ENCODE measurements at regions not wholly inside any gene's neighbourhood (a gene's known extent, or its start where the extent isn't known, plus 50 kb on each side); places are given as distances from the start of the nearest gene placed in this dataset.

- no peaks in the 10 kb centered on the region for H3K36me3 ChIP-seq (ENCODE audit: low read depth)
- no peaks in the 10 kb centered on the region for H3K79me2 ChIP-seq (ENCODE audit: low read depth)
- H3F3A ChIP-seq (ENCODE audit: insufficient read depth, low read depth): no peaks in the 10 kb centered on the region
- H3K27me3 ChIP-seq (ENCODE audit: insufficient read depth, low read depth): peaks cover 16% of the 10 kb centered on the region; the same call in 1 of the 2 replicates
- no peak overlapping the region for H3K27ac ChIP-seq
- no peaks in the 10 kb centered on the region for H3K9me3 ChIP-seq (ENCODE audit: insufficient read depth, low read depth)
- no peaks in the 10 kb centered on the region for H4K20me1 ChIP-seq (ENCODE audit: insufficient read depth)
- no peak overlapping the region for H2AFZ ChIP-seq
- H3K9me2 ChIP-seq (ENCODE audit: insufficient read depth): no peaks in the 10 kb centered on the region
- no peak overlapping the region for H3K4me2 ChIP-seq
- H3K4me1 ChIP-seq (replicated peaks; ENCODE audit: insufficient read depth): no peaks in the 10 kb centered on the region
- intact Hi-C loops (cut with micrococcal nuclease; ENCODE audit: unreplicated experiment): no loop called here
- no TSS peak for BruUV-seq (replicated peaks)
- TF ChIP-seq EZH2 (IDR thresholded peaks at IDR 0.05; ENCODE audit: low read depth): no peak
- no peak for TF ChIP-seq CTCF (conservative IDR thresholded peaks at IDR 0.05)
- CTCF ChIA-PET: no interaction called here
- H3K4me3 ChIP-seq: no peak overlapping the region
- POLR2A ChIA-PET (ENCODE audit: unreplicated experiment): no interaction called here
- no peak for DNase-seq
Measured at GRCh38 chr16:51237861-51238378, 86.8 kb upstream of the SALL1 start.

GRCh38 chr16:51237207-51237606, 86.1 kb upstream of the SALL1 start:
- Histone ChIP-seq H3F3A (ENCODE audit: insufficient read depth, low read depth) (no peaks in the 10 kb centered on the region), H3K9me3 (ENCODE audit: insufficient read depth, low read depth) (no peaks in the 10 kb centered on the region), H3K36me3 (ENCODE audit: low read depth) (no peaks in the 10 kb centered on the region), H4K20me1 (ENCODE audit: insufficient read depth) (no peaks in the 10 kb centered on the region), H3K4me2 (no peak overlapping the region), H2AFZ (no peak overlapping the region), H3K4me1 (replicated peaks; ENCODE audit: insufficient read depth) (no peaks in the 10 kb centered on the region), H3K79me2 (ENCODE audit: low read depth) (no peaks in the 10 kb centered on the region), H3K27me3 (ENCODE audit: insufficient read depth, low read depth) (peaks cover 20% of the 10 kb centered on the region; the same call in 1 of the 2 replicates), H3K27ac (no peak overlapping the region), H3K4me3 (no peak overlapping the region), H3K9me2 (ENCODE audit: insufficient read depth) (no peaks in the 10 kb centered on the region)
- TF ChIP-seq EZH2 (IDR thresholded peaks at IDR 0.05; ENCODE audit: low read depth) (no peak), CTCF (conservative IDR thresholded peaks at IDR 0.05) (no peak)
- ChIA-PET CTCF (no interaction called here), POLR2A (ENCODE audit: unreplicated experiment) (no interaction called here)
- no TSS peak for BruUV-seq (replicated peaks)
- intact Hi-C loops (cut with micrococcal nuclease; ENCODE audit: unreplicated experiment): no loop called here
- no peak for DNase-seq

- no TSS peak for BruUV-seq (replicated peaks)
- no peaks in the 10 kb centered on the region for H3K79me2 ChIP-seq (ENCODE audit: low read depth)
- H3K9me2 ChIP-seq (ENCODE audit: insufficient read depth): no peaks in the 10 kb centered on the region
- no peaks in the 10 kb centered on the region for H3K36me3 ChIP-seq (ENCODE audit: low read depth)
- H4K20me1 ChIP-seq (ENCODE audit: insufficient read depth): no peaks in the 10 kb centered on the region
- no peaks in the 10 kb centered on the region for H3F3A ChIP-seq (ENCODE audit: insufficient read depth, low read depth)
- ChIA-PET CTCF (no interaction called here), POLR2A (ENCODE audit: unreplicated experiment) (no interaction called here)
- no peaks in the 10 kb centered on the region for H3K9me3 ChIP-seq (ENCODE audit: insufficient read depth, low read depth)
- peaks cover 20% of the 10 kb centered on the region; the same call in 1 of the 2 replicates for H3K27me3 ChIP-seq (ENCODE audit: insufficient read depth, low read depth)
- no peaks in the 10 kb centered on the region for H3K4me1 ChIP-seq (replicated peaks; ENCODE audit: insufficient read depth)
- no peak overlapping the region for H3K27ac ChIP-seq
- H2AFZ ChIP-seq: no peak overlapping the region
- intact Hi-C loops (cut with micrococcal nuclease; ENCODE audit: unreplicated experiment): no loop called here
- H3K4me3 ChIP-seq: no peak overlapping the region
- no peak overlapping the region for H3K4me2 ChIP-seq
- DNase-seq: no peak
- TF ChIP-seq CTCF (conservative IDR thresholded peaks at IDR 0.05): no peak
Measured at GRCh38 chr16:51236583-51236982, 85.5 kb upstream of the SALL1 start.
